H9 (cell line): ENCODE measurements at regions not wholly inside any gene's neighbourhood (a gene's known extent, or its start where the extent isn't known, plus 50 kb on each side); places are given as distances from the start of the nearest gene placed in this dataset.

ENCODE experiments used
- DNase-seq: peaks from one replicate; pipeline ENCODE4 v3.0.0-alpha.2; 2017
- H2AFZ ChIP-seq: one replicate; pipeline ENCODE4 v1.6.1; 2013; ENCODE audit warnings: mild to moderate bottlenecking, low read length, control low read depth, moderate library complexity
- H2AK5ac ChIP-seq: 2 replicates; pipeline ENCODE4 v1.6.1; 2013; ENCODE audit warnings: low read length, control low read depth, mixed read lengths; ENCODE audit not compliant: insufficient read length
- H2BK120ac ChIP-seq: one replicate; pipeline ENCODE4 v1.6.1; 2013; ENCODE audit warnings: low read depth, mild to moderate bottlenecking, low read length, control low read depth, inconsistent platforms; ENCODE audit not compliant: poor library complexity, severe bottlenecking
- H2BK12ac ChIP-seq: 2 replicates; pipeline ENCODE4 v1.6.1; 2013; ENCODE audit warnings: low read length, control low read depth, mixed read lengths, low read depth; ENCODE audit not compliant: insufficient read length
- H2BK15ac ChIP-seq: 2 replicates; pipeline ENCODE4 v1.6.1; 2013; ENCODE audit warnings: low read depth, low read length, control low read depth
- H2BK20ac ChIP-seq: one replicate; pipeline ENCODE4 v1.6.1; 2013; ENCODE audit warnings: low read depth, mild to moderate bottlenecking, low read length, control low read depth, inconsistent platforms; ENCODE audit not compliant: poor library complexity, severe bottlenecking
- H2BK5ac ChIP-seq: 2 replicates; pipeline ENCODE4 v1.6.1; 2013; ENCODE audit warnings: low read length, control low read depth, mixed read lengths; ENCODE audit not compliant: insufficient read length
- H3K14ac ChIP-seq: 2 replicates; pipeline ENCODE4 v1.6.1; 2013; ENCODE audit warnings: low read length, control low read depth; ENCODE audit not compliant: insufficient read depth
- H3K18ac ChIP-seq: 2 replicates; pipeline ENCODE4 v1.6.1; 2013; ENCODE audit warnings: low read depth, mild to moderate bottlenecking, mixed read lengths, low read length, control low read depth; ENCODE audit not compliant: insufficient read length
- H3K23ac ChIP-seq: 2 replicates; pipeline ENCODE4 v1.6.1; 2013; ENCODE audit warnings: low read length, control low read depth, mixed read lengths, low read depth; ENCODE audit not compliant: insufficient read length
- H3K23me2 ChIP-seq: 2 replicates; pipeline ENCODE4 v1.6.1; 2013; ENCODE audit warnings: low read depth, mild to moderate bottlenecking, mixed read lengths, low read length, control low read depth; ENCODE audit not compliant: insufficient read length, poor library complexity, severe bottlenecking
- H3K27ac ChIP-seq: 2 replicates; pipeline ENCODE4 v1.5.1; 2013; ENCODE audit warnings: low read length, control low read depth, mixed read lengths, low read depth; ENCODE audit not compliant: insufficient read length
- H3K27me3 ChIP-seq: 2 replicates; pipeline ENCODE4 v1.6.1; 2013; ENCODE audit warnings: low read length, control low read depth, inconsistent platforms; ENCODE audit not compliant: insufficient read depth
- H3K4ac ChIP-seq: 2 replicates; pipeline ENCODE4 v1.6.1; 2013; ENCODE audit warnings: low read depth, mild to moderate bottlenecking, control low read depth, inconsistent platforms, low read length, moderate library complexity
- H3K4me1 ChIP-seq: 2 replicates; pipeline ENCODE4 v1.6.1; 2013; ENCODE audit warnings: low read length, control low read depth, inconsistent platforms; ENCODE audit not compliant: insufficient read depth
- H3K4me2 ChIP-seq: 2 replicates; pipeline ENCODE4 v1.6.1; 2013; ENCODE audit warnings: low read length, control low read depth, mixed read lengths; ENCODE audit not compliant: insufficient read length, insufficient read depth
- H3K56ac ChIP-seq: 2 replicates; pipeline ENCODE4 v1.6.1; 2013; ENCODE audit warnings: low read depth, mild to moderate bottlenecking, mixed read lengths, low read length, control low read depth; ENCODE audit not compliant: insufficient read length
- H3K79me1 ChIP-seq: 2 replicates; pipeline ENCODE4 v1.6.1; 2013; ENCODE audit warnings: low read depth, mild to moderate bottlenecking, moderate library complexity, low read length, control low read depth, inconsistent platforms; ENCODE audit not compliant: insufficient read depth, poor library complexity, severe bottlenecking
- H3K79me2 ChIP-seq: 2 replicates; pipeline ENCODE4 v1.6.1; 2013; ENCODE audit warnings: low read length, control low read depth, inconsistent platforms; ENCODE audit not compliant: insufficient read depth
- H3K9ac ChIP-seq: 2 replicates; pipeline ENCODE4 v1.6.1; 2013; ENCODE audit warnings: low read length, control low read depth, mixed read lengths; ENCODE audit not compliant: insufficient read length; ENCODE audit errors: extremely low read depth
- H3K9me3 ChIP-seq: one replicate; pipeline ENCODE4 v1.6.1; 2013; ENCODE audit warnings: low read depth, low read length, inconsistent platforms; ENCODE audit not compliant: control insufficient read depth
- H3T11ph ChIP-seq: one replicate; pipeline ENCODE4 v1.6.1; 2013; ENCODE audit warnings: mild to moderate bottlenecking, low read length, control low read depth, inconsistent platforms
- H4K20me1 ChIP-seq: one replicate; pipeline ENCODE4 v1.6.1; 2013; ENCODE audit not compliant: control insufficient read depth, insufficient read length, insufficient read depth
- H4K5ac ChIP-seq: 2 replicates; pipeline ENCODE4 v1.6.1; 2013; ENCODE audit warnings: low read depth, mild to moderate bottlenecking, mixed read lengths, low read length, control low read depth; ENCODE audit not compliant: insufficient read length
- H4K8ac ChIP-seq: replicated peaks from 2 replicates; pipeline ENCODE4 v1.6.1; 2013; ENCODE audit warnings: low read length, control low read depth, mixed read lengths, low read depth; ENCODE audit not compliant: insufficient read length
- H4K91ac ChIP-seq: 2 replicates; pipeline ENCODE4 v1.6.1; 2013; ENCODE audit warnings: low read depth, mild to moderate bottlenecking, moderate library complexity, mixed read lengths, low read length, control low read depth; ENCODE audit not compliant: insufficient read length
- H3K27ac Mint-ChIP-seq, 3 experiments: 2 replicates in 2 of 3; 3 replicates in 1 of 3; pipeline ENCODE4 v1.8.0; 2020 to 2021; ENCODE audit warnings: mixed read lengths in 3 of 3, mild to moderate bottlenecking in 1 of 3, moderate library complexity in 1 of 3
- H3K27me3 Mint-ChIP-seq: 2 replicates; pipeline ENCODE4 v1.8.0; 2021; ENCODE audit warnings: low read depth, mild to moderate bottlenecking, moderate library complexity, mixed read lengths
- H3K36me3 Mint-ChIP-seq, 3 experiments: 2 replicates in 2 of 3; 3 replicates in 1 of 3; pipeline ENCODE4 v1.8.0; 2020 to 2021; ENCODE audit warnings: low read depth in 3 of 3, mixed read lengths in 3 of 3; ENCODE audit not compliant: insufficient read depth in 1 of 3
- H3K4me1 Mint-ChIP-seq, 2 experiments: 2 replicates each; pipeline ENCODE4 v1.8.0; 2020; ENCODE audit warnings: mixed read lengths in 2 of 2
- H3K4me3 Mint-ChIP-seq, 2 experiments: 2 replicates in 1 of 2; 3 replicates in 1 of 2; pipeline ENCODE4 v1.8.0; 2020 to 2021; ENCODE audit warnings: mild to moderate bottlenecking in 2 of 2, mixed read lengths in 2 of 2, moderate library complexity in 1 of 2
- H3K9me3 Mint-ChIP-seq, 2 experiments: 2 replicates in 1 of 2; 3 replicates in 1 of 2; pipeline ENCODE4 v1.8.0; 2020; ENCODE audit warnings: mild to moderate bottlenecking in 2 of 2, mixed read lengths in 2 of 2, moderate library complexity in 1 of 2
- WGBS: extraction: QIAGEN DNeasy Blood & Tissue Kit; methylation state at CpG from one replicate; pipeline ENCODE4 v1.1.7; 2013; ENCODE audit warnings: missing lambda C conversion rate, low lambda C conversion rate, mixed read lengths; ENCODE audit not compliant: insufficient read length; ENCODE audit errors: extremely low coverage; 5-methylcytosine and 5-hydroxymethylcytosine counted together
- TF ChIP-seq, protein P1 (sequence below): fragments of 200-600 bp; sonication (generic); conservative IDR thresholded peaks from 3 replicates; pipeline ENCODE4 v1.8.0; 2021; ENCODE audit warnings: antibody characterized with exemption, mild to moderate bottlenecking

GRCh38 chr22:34045311-34045710 lies 125.0 kb upstream of the LARGE1 start:
- Mint-ChIP-seq H3K4me1 (no peaks in the 10 kb centered on the region), H3K27me3 (peaks cover 24% of the 10 kb centered on the region), H3K36me3 (no peaks in the 10 kb centered on the region), H3K27ac (no peak overlapping the region), H3K4me3 (no peak overlapping the region), H3K9me3 (no peaks in the 10 kb centered on the region)
- no peak overlapping the region for H3K56ac ChIP-seq
- whole genome bisulfite sequencing = no CpG with 5 or more reads among the region's 4 CpGs
- no peak overlapping the region for H2BK20ac ChIP-seq
- no peak overlapping the region for H3K4me2 ChIP-seq
- H3K27ac ChIP-seq = no peak overlapping the region
- no peak overlapping the region for H4K91ac ChIP-seq
- H3K27me3 ChIP-seq = no peaks in the 10 kb centered on the region
- H3K79me1 ChIP-seq = no peaks in the 10 kb centered on the region
- H2BK120ac ChIP-seq = no peak overlapping the region
- H2AK5ac ChIP-seq = no peak overlapping the region
- no peak overlapping the region for H2BK5ac ChIP-seq
- H2BK12ac ChIP-seq = no peak overlapping the region
- no peak overlapping the region for H3K14ac ChIP-seq
- TF ChIP-seq, protein P1, sequence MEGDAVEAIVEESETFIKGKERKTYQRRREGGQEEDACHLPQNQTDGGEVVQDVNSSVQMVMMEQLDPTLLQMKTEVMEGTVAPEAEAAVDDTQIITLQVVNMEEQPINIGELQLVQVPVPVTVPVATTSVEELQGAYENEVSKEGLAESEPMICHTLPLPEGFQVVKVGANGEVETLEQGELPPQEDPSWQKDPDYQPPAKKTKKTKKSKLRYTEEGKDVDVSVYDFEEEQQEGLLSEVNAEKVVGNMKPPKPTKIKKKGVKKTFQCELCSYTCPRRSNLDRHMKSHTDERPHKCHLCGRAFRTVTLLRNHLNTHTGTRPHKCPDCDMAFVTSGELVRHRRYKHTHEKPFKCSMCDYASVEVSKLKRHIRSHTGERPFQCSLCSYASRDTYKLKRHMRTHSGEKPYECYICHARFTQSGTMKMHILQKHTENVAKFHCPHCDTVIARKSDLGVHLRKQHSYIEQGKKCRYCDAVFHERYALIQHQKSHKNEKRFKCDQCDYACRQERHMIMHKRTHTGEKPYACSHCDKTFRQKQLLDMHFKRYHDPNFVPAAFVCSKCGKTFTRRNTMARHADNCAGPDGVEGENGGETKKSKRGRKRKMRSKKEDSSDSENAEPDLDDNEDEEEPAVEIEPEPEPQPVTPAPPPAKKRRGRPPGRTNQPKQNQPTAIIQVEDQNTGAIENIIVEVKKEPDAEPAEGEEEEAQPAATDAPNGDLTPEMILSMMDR = no peak
- no peak overlapping the region for H3K9ac ChIP-seq
- H2AFZ ChIP-seq = no peak overlapping the region
- no peak overlapping the region for H3K4ac ChIP-seq
- no peaks in the 10 kb centered on the region for H3K4me1 ChIP-seq
- no peaks in the 10 kb centered on the region for H3K9me3 ChIP-seq
- no peak overlapping the region for H4K5ac ChIP-seq
- H3K23me2 ChIP-seq = no peaks in the 10 kb centered on the region
- no peak overlapping the region for H3K23ac ChIP-seq
- no peak overlapping the region for H3K18ac ChIP-seq
- no peaks in the 10 kb centered on the region for H3K79me2 ChIP-seq
- no peak overlapping the region for H2BK15ac ChIP-seq
- no peak overlapping the region for H4K8ac ChIP-seq
- H3T11ph ChIP-seq = no peak overlapping the region
- H4K20me1 ChIP-seq = no peaks in the 10 kb centered on the region
- no peak for DNase-seq
